GM23338 (cell line): ENCODE measurements at regions not wholly inside any gene's neighbourhood (a gene's known extent, or its start where the extent isn't known, plus 50 kb on each side); places are given as distances from the start of the nearest gene placed in this dataset.

Experiments used
- EZH2 ChIP-seq: fragments of 200-600 bp; sonication (generic); IDR thresholded peaks from one replicate; pipeline ENCODE4 v1.8.0; 2017; ENCODE audit warnings: antibody characterized with exemption, mild to moderate bottlenecking, low read depth; ENCODE audit not compliant: unreplicated experiment
- EZH2phosphoT487 ChIP-seq: fragments of 200-600 bp; sonication (generic); IDR thresholded peaks from one replicate; pipeline ENCODE4 v1.8.1; 2018; ENCODE audit warnings: antibody characterized with exemption; ENCODE audit not compliant: unreplicated experiment
- JUNB ChIP-seq: IDR thresholded peaks from one replicate; pipeline ENCODE4 v1.6.1; 2016; ENCODE audit warnings: antibody characterized with exemption; ENCODE audit not compliant: unreplicated experiment
- POLR2AphosphoS5 ChIP-seq: IDR thresholded peaks from 2 replicates; pipeline ENCODE4 v1.6.1; 2016; ENCODE audit warnings: antibody characterized with exemption, low read depth
- STAT1 ChIP-seq: IDR thresholded peaks from one replicate; pipeline ENCODE4 v1.6.1; 2016; ENCODE audit warnings: antibody characterized with exemption; ENCODE audit not compliant: unreplicated experiment
- TF ChIP-seq, protein P1 (sequence below), 2 experiments: fragments of 200-600 bp in 1 of 2; sonication (generic) in 1 of 2; conservative IDR thresholded peaks; 2 replicates each; pipeline versions ENCODE4 v1.5.1 to v1.6.1; 2016 to 2017; ENCODE audit warnings: antibody characterized with exemption in 2 of 2, low read depth in 2 of 2, mild to moderate bottlenecking in 2 of 2, moderate library complexity in 1 of 2
- TF ChIP-seq, protein P2 (sequence below): IDR thresholded peaks from one replicate; pipeline ENCODE4 v1.6.1; 2018; ENCODE audit warnings: antibody characterized with exemption; ENCODE audit not compliant: unreplicated experiment
- TF ChIP-seq, protein P3 (sequence below): fragments of 250-450 bp; sonication (Bioruptor Pico); IDR thresholded peaks from 2 replicates; pipeline ENCODE4 v1.5.0; 2020; ENCODE audit warnings: mild to moderate bottlenecking, moderate library complexity
- TF ChIP-seq, protein P4 (sequence below): IDR thresholded peaks from 2 replicates; pipeline ENCODE4 v1.6.1; 2016; ENCODE audit warnings: antibody characterized with exemption

DNA sequence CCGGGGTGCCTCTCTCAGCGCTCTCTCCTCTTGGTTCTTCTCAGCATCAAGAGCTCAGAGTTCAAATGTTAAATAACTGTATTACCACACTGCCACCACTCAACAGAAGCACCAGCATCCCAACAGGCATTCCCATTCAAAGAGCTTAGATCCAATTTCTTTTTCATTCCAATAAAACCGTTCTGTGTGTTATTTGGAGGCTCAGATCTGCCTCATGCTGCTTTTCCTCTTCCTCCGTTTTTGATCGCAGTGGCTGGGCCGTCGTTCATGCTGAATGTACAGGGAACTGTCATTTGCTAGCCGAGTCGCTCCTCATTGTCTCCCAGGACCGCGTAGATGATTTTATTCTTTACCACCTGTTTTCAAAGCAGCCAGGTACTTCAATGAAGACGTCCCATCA, 798.9 kb upstream of the SALL3 start:
- TF ChIP-seq, protein P1, sequence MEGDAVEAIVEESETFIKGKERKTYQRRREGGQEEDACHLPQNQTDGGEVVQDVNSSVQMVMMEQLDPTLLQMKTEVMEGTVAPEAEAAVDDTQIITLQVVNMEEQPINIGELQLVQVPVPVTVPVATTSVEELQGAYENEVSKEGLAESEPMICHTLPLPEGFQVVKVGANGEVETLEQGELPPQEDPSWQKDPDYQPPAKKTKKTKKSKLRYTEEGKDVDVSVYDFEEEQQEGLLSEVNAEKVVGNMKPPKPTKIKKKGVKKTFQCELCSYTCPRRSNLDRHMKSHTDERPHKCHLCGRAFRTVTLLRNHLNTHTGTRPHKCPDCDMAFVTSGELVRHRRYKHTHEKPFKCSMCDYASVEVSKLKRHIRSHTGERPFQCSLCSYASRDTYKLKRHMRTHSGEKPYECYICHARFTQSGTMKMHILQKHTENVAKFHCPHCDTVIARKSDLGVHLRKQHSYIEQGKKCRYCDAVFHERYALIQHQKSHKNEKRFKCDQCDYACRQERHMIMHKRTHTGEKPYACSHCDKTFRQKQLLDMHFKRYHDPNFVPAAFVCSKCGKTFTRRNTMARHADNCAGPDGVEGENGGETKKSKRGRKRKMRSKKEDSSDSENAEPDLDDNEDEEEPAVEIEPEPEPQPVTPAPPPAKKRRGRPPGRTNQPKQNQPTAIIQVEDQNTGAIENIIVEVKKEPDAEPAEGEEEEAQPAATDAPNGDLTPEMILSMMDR (conservative IDR thresholded peaks at IDR 0.05; ENCODE audit: low read depth in 2 of 2) = no peak
- TF ChIP-seq, protein P2, sequence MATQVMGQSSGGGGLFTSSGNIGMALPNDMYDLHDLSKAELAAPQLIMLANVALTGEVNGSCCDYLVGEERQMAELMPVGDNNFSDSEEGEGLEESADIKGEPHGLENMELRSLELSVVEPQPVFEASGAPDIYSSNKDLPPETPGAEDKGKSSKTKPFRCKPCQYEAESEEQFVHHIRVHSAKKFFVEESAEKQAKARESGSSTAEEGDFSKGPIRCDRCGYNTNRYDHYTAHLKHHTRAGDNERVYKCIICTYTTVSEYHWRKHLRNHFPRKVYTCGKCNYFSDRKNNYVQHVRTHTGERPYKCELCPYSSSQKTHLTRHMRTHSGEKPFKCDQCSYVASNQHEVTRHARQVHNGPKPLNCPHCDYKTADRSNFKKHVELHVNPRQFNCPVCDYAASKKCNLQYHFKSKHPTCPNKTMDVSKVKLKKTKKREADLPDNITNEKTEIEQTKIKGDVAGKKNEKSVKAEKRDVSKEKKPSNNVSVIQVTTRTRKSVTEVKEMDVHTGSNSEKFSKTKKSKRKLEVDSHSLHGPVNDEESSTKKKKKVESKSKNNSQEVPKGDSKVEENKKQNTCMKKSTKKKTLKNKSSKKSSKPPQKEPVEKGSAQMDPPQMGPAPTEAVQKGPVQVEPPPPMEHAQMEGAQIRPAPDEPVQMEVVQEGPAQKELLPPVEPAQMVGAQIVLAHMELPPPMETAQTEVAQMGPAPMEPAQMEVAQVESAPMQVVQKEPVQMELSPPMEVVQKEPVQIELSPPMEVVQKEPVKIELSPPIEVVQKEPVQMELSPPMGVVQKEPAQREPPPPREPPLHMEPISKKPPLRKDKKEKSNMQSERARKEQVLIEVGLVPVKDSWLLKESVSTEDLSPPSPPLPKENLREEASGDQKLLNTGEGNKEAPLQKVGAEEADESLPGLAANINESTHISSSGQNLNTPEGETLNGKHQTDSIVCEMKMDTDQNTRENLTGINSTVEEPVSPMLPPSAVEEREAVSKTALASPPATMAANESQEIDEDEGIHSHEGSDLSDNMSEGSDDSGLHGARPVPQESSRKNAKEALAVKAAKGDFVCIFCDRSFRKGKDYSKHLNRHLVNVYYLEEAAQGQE = no peak
- TF ChIP-seq, protein P3, sequence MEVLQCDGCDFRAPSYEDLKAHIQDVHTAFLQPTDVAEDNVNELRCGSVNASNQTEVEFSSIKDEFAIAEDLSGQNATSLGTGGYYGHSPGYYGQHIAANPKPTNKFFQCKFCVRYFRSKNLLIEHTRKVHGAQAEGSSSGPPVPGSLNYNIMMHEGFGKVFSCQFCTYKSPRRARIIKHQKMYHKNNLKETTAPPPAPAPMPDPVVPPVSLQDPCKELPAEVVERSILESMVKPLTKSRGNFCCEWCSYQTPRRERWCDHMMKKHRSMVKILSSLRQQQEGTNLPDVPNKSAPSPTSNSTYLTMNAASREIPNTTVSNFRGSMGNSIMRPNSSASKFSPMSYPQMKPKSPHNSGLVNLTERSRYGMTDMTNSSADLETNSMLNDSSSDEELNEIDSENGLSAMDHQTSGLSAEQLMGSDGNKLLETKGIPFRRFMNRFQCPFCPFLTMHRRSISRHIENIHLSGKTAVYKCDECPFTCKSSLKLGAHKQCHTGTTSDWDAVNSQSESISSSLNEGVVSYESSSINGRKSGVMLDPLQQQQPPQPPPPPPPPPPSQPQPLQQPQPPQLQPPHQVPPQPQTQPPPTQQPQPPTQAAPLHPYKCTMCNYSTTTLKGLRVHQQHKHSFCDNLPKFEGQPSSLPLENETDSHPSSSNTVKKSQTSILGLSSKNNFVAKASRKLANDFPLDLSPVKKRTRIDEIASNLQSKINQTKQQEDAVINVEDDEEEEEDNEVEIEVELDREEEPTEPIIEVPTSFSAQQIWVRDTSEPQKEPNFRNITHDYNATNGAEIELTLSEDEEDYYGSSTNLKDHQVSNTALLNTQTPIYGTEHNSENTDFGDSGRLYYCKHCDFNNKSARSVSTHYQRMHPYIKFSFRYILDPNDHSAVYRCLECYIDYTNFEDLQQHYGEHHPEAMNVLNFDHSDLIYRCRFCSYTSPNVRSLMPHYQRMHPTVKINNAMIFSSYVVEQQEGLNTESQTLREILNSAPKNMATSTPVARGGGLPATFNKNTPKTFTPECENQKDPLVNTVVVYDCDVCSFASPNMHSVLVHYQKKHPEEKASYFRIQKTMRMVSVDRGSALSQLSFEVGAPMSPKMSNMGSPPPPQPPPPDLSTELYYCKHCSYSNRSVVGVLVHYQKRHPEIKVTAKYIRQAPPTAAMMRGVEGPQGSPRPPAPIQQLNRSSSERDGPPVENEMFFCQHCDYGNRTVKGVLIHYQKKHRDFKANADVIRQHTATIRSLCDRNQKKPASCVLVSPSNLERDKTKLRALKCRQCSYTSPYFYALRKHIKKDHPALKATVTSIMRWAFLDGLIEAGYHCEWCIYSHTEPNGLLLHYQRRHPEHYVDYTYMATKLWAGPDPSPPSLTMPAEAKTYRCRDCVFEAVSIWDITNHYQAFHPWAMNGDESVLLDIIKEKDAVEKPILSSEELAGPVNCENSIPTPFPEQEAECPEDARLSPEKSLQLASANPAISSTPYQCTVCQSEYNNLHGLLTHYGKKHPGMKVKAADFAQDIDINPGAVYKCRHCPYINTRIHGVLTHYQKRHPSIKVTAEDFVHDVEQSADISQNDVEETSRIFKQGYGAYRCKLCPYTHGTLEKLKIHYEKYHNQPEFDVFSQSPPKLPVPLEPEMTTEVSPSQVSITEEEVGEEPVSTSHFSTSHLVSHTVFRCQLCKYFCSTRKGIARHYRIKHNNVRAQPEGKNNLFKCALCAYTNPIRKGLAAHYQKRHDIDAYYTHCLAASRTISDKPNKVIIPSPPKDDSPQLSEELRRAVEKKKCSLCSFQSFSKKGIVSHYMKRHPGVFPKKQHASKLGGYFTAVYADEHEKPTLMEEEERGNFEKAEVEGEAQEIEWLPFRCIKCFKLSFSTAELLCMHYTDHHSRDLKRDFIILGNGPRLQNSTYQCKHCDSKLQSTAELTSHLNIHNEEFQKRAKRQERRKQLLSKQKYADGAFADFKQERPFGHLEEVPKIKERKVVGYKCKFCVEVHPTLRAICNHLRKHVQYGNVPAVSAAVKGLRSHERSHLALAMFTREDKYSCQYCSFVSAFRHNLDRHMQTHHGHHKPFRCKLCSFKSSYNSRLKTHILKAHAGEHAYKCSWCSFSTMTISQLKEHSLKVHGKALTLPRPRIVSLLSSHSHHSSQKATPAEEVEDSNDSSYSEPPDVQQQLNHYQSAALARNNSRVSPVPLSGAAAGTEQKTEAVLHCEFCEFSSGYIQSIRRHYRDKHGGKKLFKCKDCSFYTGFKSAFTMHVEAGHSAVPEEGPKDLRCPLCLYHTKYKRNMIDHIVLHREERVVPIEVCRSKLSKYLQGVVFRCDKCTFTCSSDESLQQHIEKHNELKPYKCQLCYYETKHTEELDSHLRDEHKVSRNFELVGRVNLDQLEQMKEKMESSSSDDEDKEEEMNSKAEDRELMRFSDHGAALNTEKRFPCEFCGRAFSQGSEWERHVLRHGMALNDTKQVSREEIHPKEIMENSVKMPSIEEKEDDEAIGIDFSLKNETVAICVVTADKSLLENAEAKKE (CRISPR knock-in tag) = no peak
- no peak for TF ChIP-seq POLR2AphosphoS5
- no peak for TF ChIP-seq EZH2
- TF ChIP-seq EZH2phosphoT487 = no peak
- TF ChIP-seq, protein P4, sequence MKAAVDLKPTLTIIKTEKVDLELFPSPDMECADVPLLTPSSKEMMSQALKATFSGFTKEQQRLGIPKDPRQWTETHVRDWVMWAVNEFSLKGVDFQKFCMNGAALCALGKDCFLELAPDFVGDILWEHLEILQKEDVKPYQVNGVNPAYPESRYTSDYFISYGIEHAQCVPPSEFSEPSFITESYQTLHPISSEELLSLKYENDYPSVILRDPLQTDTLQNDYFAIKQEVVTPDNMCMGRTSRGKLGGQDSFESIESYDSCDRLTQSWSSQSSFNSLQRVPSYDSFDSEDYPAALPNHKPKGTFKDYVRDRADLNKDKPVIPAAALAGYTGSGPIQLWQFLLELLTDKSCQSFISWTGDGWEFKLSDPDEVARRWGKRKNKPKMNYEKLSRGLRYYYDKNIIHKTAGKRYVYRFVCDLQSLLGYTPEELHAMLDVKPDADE = no peak
- TF ChIP-seq JUNB = no peak
- no peak for TF ChIP-seq STAT1
